PC-9 (cell line): ENCODE measurements at regions not wholly inside any gene's neighbourhood (a gene's known extent, or its start where the extent isn't known, plus 50 kb on each side); places are given as distances from the start of the nearest gene placed in this dataset.

ENCODE experiments used
- BruUV-seq: library from RNA; stranded (reverse); fragments of 400-500 nt; replicated peaks from 2 replicates; lab custom pipeline; 2021; lab: Mats Ljungman, UMichigan
- CTCF ChIA-PET: fragments of 300-600 bp; sonication (Branson Sonifier 250); formaldehyde crosslinking; loops from one replicate; lab custom pipeline; 2022; ENCODE audit warnings: antibody characterized with exemption; lab: Charles Lee
- POLR2A ChIA-PET: fragments of 300-600 bp; sonication (Branson Sonifier 250); formaldehyde crosslinking; loops from one replicate; lab custom pipeline; 2022; ENCODE audit warnings: antibody characterized with exemption; ENCODE audit not compliant: unreplicated experiment; lab: Charles Lee
- DNase-seq, 2 experiments: peaks; one replicate each; pipeline versions ENCODE4 v3.0.0 to v3.0.0-alpha.2; 2015 to 2022; ENCODE audit warnings: mixed read lengths in 1 of 2
- H2AFZ ChIP-seq: fragments of 200-600 bp; sonication (generic); 2 replicates; pipeline ENCODE4 v1.8.1; 2017; ENCODE audit warnings: antibody characterized with exemption
- H3F3A ChIP-seq: fragments of 200-600 bp; sonication (generic); 2 replicates; pipeline ENCODE4 v1.8.1; 2017; ENCODE audit warnings: antibody characterized with exemption, mild to moderate bottlenecking, low read depth; ENCODE audit not compliant: insufficient read depth
- H3K27ac ChIP-seq: fragments of 200-600 bp; sonication (generic); 2 replicates; pipeline ENCODE4 v1.6.1; 2016; ENCODE audit warnings: mixed run types
- H3K27me3 ChIP-seq: fragments of 200-600 bp; sonication (generic); 2 replicates; pipeline ENCODE4 v1.6.1; 2016; ENCODE audit warnings: low read depth, mixed run types; ENCODE audit not compliant: insufficient read depth
- H3K36me3 ChIP-seq: fragments of 200-600 bp; sonication (generic); 2 replicates; pipeline ENCODE4 v1.6.1; 2016; ENCODE audit warnings: low read depth, mixed run types
- H3K4me1 ChIP-seq: fragments of 200-600 bp; sonication (generic); replicated peaks from 2 replicates; pipeline ENCODE4 v1.6.1; 2016; ENCODE audit warnings: mixed run types; ENCODE audit not compliant: insufficient read depth
- H3K4me2 ChIP-seq: fragments of 200-600 bp; sonication (generic); 2 replicates; pipeline ENCODE4 v1.6.1; 2017; ENCODE audit warnings: mixed run types
- H3K4me3 ChIP-seq: fragments of 200-600 bp; sonication (generic); 2 replicates; pipeline ENCODE4 v1.6.1; 2016; ENCODE audit warnings: mixed run types
- H3K79me2 ChIP-seq: fragments of 200-600 bp; sonication (generic); 2 replicates; pipeline ENCODE4 v1.6.1; 2017; ENCODE audit warnings: low read depth, mixed run types
- H3K9me2 ChIP-seq: fragments of 200-600 bp; sonication (generic); 2 replicates; pipeline ENCODE4 v1.8.1; 2017; ENCODE audit warnings: mild to moderate bottlenecking; ENCODE audit not compliant: insufficient read depth
- H3K9me3 ChIP-seq: fragments of 200-600 bp; sonication (generic); 2 replicates; pipeline ENCODE4 v1.8.1; 2016; ENCODE audit warnings: low read depth; ENCODE audit not compliant: insufficient read depth
- H4K20me1 ChIP-seq: fragments of 200-600 bp; sonication (generic); 2 replicates; pipeline ENCODE4 v1.8.1; 2017; ENCODE audit not compliant: insufficient read depth
- CTCF ChIP-seq: fragments of 200-600 bp; sonication (generic); conservative IDR thresholded peaks from 2 replicates; pipeline ENCODE4 v1.6.1; 2017; ENCODE audit warnings: mixed run types, antibody characterized with exemption, mild to moderate bottlenecking, moderate library complexity
- EZH2 ChIP-seq: fragments of 200-600 bp; sonication (generic); IDR thresholded peaks from 2 replicates; pipeline ENCODE4 v1.8.0; 2017; ENCODE audit warnings: antibody characterized with exemption, low read depth
- intact Hi-C: fragments of 100-400 bp; cut with micrococcal nuclease; formaldehyde crosslinking; loops from one replicate; pipeline ENCODE4 v1.10.0; 2022; ENCODE audit not compliant: unreplicated experiment

GRCh38 chr5:6202968-6203365 lies 175.4 kb downstream of the MED10 start:
- no peaks in the 10 kb centered on the region for H3K9me3 ChIP-seq
- TF ChIP-seq CTCF (no peak; the same call in 1 of the 2 replicates), EZH2 (no peak)

GRCh38 chr5:6202149-6202967 lies 176.0 kb downstream of the MED10 start:
- no peaks in the 10 kb centered on the region for H4K20me1 ChIP-seq
- H3K9me3 ChIP-seq = no peaks in the 10 kb centered on the region
- POLR2A ChIA-PET = no interaction called here
- BruUV-seq = no TSS peak
- no peak overlapping the region for H3K4me3 ChIP-seq
- peak; percentile 63 for TF ChIP-seq CTCF
- TF ChIP-seq EZH2 = no peak
- intact Hi-C loops = no loop called here
- CTCF ChIA-PET = no interaction called here
- H2AFZ ChIP-seq = no peak overlapping the region
- no peaks in the 10 kb centered on the region for H3K9me2 ChIP-seq
- no peaks in the 10 kb centered on the region for H3K4me1 ChIP-seq
- H3K79me2 ChIP-seq = no peaks in the 10 kb centered on the region
- H3K4me2 ChIP-seq = no peak overlapping the region
- no peaks in the 10 kb centered on the region for H3K36me3 ChIP-seq
- no peak for DNase-seq
- no peak overlapping the region for H3K27ac ChIP-seq
- no peaks in the 10 kb centered on the region for H3F3A ChIP-seq
- H3K27me3 ChIP-seq = 0 out of 2 replicates have a peak, but pooled peaks cover 7% of the 10 kb centered on the region

More at GRCh38 chr5:6202968-6203365, 175.4 kb downstream of the MED10 start:
- no peak for DNase-seq
- Histone ChIP-seq H2AFZ (no peak overlapping the region), H4K20me1 (no peaks in the 10 kb centered on the region), H3K4me1 (no peaks in the 10 kb centered on the region), H3K9me2 (no peaks in the 10 kb centered on the region), H3K36me3 (no peaks in the 10 kb centered on the region), H3K4me3 (no peak overlapping the region), H3K4me2 (no peak overlapping the region), H3K27me3 (0 out of 2 replicates have a peak, but pooled peaks cover 7% of the 10 kb centered on the region), H3F3A (no peaks in the 10 kb centered on the region), H3K79me2 (no peaks in the 10 kb centered on the region), H3K27ac (no peak overlapping the region)
- ChIA-PET CTCF (no interaction called here), POLR2A (no interaction called here)
- intact Hi-C loops = no loop called here
- BruUV-seq = no TSS peak

- ChIA-PET POLR2A (no interaction called here), CTCF (no interaction called here)
- Histone ChIP-seq H3K4me1 (no peaks in the 10 kb centered on the region), H3K27me3 (0 out of 2 replicates have a peak, but pooled peaks cover 7% of the 10 kb centered on the region), H3K4me3 (no peak overlapping the region), H3F3A (no peaks in the 10 kb centered on the region), H3K36me3 (no peaks in the 10 kb centered on the region), H3K27ac (no peak overlapping the region), H2AFZ (no peak overlapping the region), H3K9me2 (no peaks in the 10 kb centered on the region), H3K9me3 (no peaks in the 10 kb centered on the region), H3K4me2 (no peak overlapping the region), H4K20me1 (no peaks in the 10 kb centered on the region), H3K79me2 (no peaks in the 10 kb centered on the region)
- DNase-seq = peak in 1 of 2 experiments; percentile 68
- TF ChIP-seq CTCF = no peak; the same call in 1 of the 2 replicates
- TF ChIP-seq EZH2 = no peak
- intact Hi-C loops = no loop called here
- no TSS peak for BruUV-seq
Measured at GRCh38 chr5:6201631-6202030, 176.7 kb downstream of the MED10 start.
